Glutamatergic neuron (in vitro differentiated cells): ENCODE measurements at regions not wholly inside any gene's neighbourhood (a gene's known extent, or its start where the extent isn't known, plus 50 kb on each side); places are given as distances from the start of the nearest gene placed in this dataset.

ENCODE experiments used
- DNase-seq: peaks from one replicate; pipeline ENCODE4 v3.0.0; 2022
- H3K27ac Mint-ChIP-seq: one replicate; pipeline ENCODE4 v1.8.0; 2020; ENCODE audit warnings: mild to moderate bottlenecking, mixed read lengths, inconsistent platforms; ENCODE audit not compliant: unreplicated experiment
- H3K27me3 Mint-ChIP-seq: one replicate; pipeline ENCODE4 v1.8.0; 2020; ENCODE audit warnings: mild to moderate bottlenecking, moderate library complexity, mixed read lengths, inconsistent platforms; ENCODE audit not compliant: unreplicated experiment
- H3K36me3 Mint-ChIP-seq: one replicate; pipeline ENCODE4 v1.8.0; 2020; ENCODE audit warnings: mild to moderate bottlenecking, mixed read lengths, inconsistent platforms; ENCODE audit not compliant: unreplicated experiment
- H3K4me1 Mint-ChIP-seq: one replicate; pipeline ENCODE4 v1.8.0; 2020; ENCODE audit warnings: mild to moderate bottlenecking, low read depth, mixed read lengths, inconsistent platforms; ENCODE audit not compliant: unreplicated experiment
- H3K4me3 Mint-ChIP-seq: one replicate; pipeline ENCODE4 v1.8.0; 2020; ENCODE audit warnings: mild to moderate bottlenecking, mixed read lengths, inconsistent platforms; ENCODE audit not compliant: unreplicated experiment
- H3K9me3 Mint-ChIP-seq: one replicate; pipeline ENCODE4 v1.8.0; 2020; ENCODE audit warnings: mild to moderate bottlenecking, moderate library complexity, mixed read lengths, inconsistent platforms; ENCODE audit not compliant: unreplicated experiment
- TF ChIP-seq, protein P1 (sequence below): fragments of 200-600 bp; sonication (generic); IDR thresholded peaks from one replicate; pipeline ENCODE4 v1.5.0; 2021; ENCODE audit not compliant: partially characterized antibody, unreplicated experiment

DNA sequence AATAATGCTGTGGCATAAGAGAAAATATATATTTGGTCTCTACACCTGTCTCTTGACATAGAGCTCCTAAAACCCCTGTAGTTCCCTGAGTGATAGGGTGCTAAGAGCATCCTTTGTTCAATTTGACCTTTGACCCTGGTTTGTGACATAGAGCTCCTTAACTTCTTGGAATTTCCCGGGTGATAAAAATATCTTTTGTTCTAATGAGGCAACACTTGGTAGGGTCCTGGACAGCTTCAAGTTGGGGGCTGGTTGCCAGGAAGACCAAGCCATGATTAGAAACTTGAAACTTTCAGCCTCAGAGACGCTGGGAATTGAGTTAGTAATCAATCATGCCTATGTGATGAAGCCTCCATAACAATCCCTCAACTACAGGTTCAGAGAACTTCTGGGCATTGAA is 105.4 kb downstream of the CASP12 start:
- H3K9me3 Mint-ChIP-seq: peaks cover 5% of the 10 kb centered on the region
- H3K4me3 Mint-ChIP-seq: no peak overlapping the region
- peaks cover 2% of the 10 kb centered on the region for H3K4me1 Mint-ChIP-seq

DNA sequence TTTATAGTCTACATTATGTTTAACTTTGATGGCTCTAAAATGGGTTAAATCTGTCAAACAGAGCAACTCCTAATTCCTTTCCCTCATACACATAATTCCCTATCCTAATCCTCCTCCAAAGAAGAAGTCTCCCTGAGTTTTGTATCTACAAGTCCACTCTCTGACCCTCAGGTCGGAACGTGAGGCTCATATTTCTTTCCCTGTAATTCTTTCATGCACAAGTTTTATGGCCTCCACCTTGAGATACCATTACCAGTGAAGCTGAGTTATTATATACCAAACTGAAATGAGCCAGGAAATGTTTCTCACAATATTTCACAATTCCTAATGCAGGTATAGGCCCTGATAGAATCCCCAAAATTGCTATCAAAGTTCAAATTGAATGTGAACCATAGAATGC is 106.4 kb downstream of the CASP12 start:
- Mint-ChIP-seq H3K27me3 (peaks cover 2% of the 10 kb centered on the region), H3K4me3 (no peak overlapping the region), H3K36me3 (no peaks in the 10 kb centered on the region), H3K9me3 (peaks cover 5% of the 10 kb centered on the region), H3K27ac (no peak overlapping the region), H3K4me1 (no peaks in the 10 kb centered on the region)
- TF ChIP-seq, protein P1, sequence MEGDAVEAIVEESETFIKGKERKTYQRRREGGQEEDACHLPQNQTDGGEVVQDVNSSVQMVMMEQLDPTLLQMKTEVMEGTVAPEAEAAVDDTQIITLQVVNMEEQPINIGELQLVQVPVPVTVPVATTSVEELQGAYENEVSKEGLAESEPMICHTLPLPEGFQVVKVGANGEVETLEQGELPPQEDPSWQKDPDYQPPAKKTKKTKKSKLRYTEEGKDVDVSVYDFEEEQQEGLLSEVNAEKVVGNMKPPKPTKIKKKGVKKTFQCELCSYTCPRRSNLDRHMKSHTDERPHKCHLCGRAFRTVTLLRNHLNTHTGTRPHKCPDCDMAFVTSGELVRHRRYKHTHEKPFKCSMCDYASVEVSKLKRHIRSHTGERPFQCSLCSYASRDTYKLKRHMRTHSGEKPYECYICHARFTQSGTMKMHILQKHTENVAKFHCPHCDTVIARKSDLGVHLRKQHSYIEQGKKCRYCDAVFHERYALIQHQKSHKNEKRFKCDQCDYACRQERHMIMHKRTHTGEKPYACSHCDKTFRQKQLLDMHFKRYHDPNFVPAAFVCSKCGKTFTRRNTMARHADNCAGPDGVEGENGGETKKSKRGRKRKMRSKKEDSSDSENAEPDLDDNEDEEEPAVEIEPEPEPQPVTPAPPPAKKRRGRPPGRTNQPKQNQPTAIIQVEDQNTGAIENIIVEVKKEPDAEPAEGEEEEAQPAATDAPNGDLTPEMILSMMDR: no peak
- no peak for DNase-seq

More for the DNA sequence above, 105.4 kb downstream of the CASP12 start:
- Mint-ChIP-seq H3K36me3 (no peaks in the 10 kb centered on the region), H3K27me3 (peaks cover 2% of the 10 kb centered on the region), H3K27ac (no peak overlapping the region)
- DNase-seq: no peak
- TF ChIP-seq, protein P1: no peak

DNA sequence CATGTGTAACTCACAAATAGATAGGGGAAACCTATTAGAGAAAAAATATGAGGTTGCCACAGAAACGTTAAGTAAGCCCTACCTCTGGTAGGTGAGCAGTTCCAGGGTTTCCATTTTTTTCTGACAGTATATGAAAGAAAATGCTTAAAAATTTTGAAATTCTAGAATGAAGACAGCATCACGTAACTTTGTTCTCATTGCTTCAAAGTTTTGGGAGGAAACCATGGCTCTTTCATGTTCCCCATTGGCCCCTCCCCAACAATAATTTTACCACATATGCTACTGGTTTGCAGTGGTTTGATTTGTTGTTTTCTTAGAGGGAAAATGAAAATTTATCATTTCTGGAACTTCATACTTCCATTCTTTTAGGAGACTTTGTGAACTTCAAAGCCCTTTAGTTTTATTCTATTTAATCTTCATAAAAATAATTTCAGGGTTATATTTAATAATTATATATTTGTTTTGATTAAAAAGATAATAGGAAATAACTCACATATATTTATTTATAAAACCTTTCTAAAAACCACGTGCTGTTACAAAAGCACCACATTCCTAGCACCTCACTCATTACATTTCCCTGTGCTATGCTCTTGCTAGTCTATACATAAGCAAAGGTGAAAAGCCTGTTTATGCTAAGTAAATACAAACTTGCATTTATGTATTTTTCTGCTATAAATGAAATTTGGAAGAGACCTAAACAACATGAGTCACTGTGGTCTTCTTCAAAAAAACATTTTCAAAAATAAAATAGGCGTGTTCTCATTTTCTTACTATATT is 113.4 kb downstream of the CASP12 start:
- H3K27ac Mint-ChIP-seq: no peak overlapping the region
- no peak for DNase-seq
- H3K36me3 Mint-ChIP-seq: no peaks in the 10 kb centered on the region
- no peaks in the 10 kb centered on the region for H3K27me3 Mint-ChIP-seq
- TF ChIP-seq, protein P1: no peak
- no peaks in the 10 kb centered on the region for H3K9me3 Mint-ChIP-seq
- H3K4me3 Mint-ChIP-seq: no peak overlapping the region
- no peaks in the 10 kb centered on the region for H3K4me1 Mint-ChIP-seq

DNA sequence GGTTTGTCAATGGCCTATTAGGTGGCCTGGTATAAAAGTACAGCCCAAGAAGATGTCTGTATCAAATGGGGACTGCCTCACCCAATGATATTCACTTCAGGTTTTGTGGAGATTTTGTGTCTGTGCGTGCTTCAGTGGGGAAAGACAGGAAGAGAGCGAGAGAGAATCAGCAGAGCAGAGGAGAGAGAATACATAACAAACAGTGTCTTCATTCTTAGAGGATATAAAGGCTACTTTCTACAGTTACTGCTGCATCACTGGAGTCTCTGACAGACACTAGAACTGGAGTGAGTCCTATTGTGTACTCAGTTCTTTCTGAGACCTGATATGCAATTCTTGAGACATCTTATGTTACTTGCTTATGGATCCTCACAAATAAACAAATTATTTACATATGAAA is 115.0 kb downstream of the CASP12 start:
- Mint-ChIP-seq H3K36me3 (no peaks in the 10 kb centered on the region), H3K9me3 (no peaks in the 10 kb centered on the region), H3K4me3 (no peak overlapping the region), H3K27me3 (no peaks in the 10 kb centered on the region), H3K4me1 (no peaks in the 10 kb centered on the region), H3K27ac (no peak overlapping the region)
- TF ChIP-seq, protein P1: no peak
- DNase-seq: no peak

DNA sequence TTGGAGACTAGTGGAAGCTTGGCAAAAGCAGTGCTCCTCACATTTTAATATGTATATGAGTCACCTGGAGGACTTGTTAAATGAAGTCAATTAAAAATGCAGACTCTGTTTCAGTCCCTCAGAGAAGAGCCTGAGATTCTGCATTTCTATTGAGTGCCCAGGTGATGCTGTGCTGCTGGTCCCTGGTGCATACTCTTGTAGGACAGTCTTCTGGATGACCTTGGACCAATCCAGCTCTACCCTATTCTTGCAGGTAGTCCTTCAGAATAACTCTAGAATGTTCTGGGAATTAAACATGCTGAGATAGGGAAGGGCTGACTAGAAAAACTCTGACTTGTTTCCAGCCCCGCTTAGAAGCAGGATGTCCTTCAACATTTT is 115.9 kb downstream of the CASP12 start:
- Mint-ChIP-seq H3K27me3 (no peaks in the 10 kb centered on the region), H3K9me3 (no peaks in the 10 kb centered on the region), H3K27ac (no peak overlapping the region), H3K4me3 (no peak overlapping the region), H3K4me1 (no peaks in the 10 kb centered on the region), H3K36me3 (no peaks in the 10 kb centered on the region)
- TF ChIP-seq, protein P1: no peak
- DNase-seq: no peak
